OCI-LY7 (cell line): ENCODE measurements at regions not wholly inside any gene's neighbourhood (a gene's known extent, or its start where the extent isn't known, plus 50 kb on each side); places are given as distances from the start of the nearest gene placed in this dataset.

Source experiments
- EZH2phosphoT487 ChIP-seq: fragments of 200-600 bp; sonication (generic); IDR thresholded peaks from 2 replicates; pipeline ENCODE4 v1.6.1; 2018; ENCODE audit warnings: low read depth, borderline replicate concordance, mild to moderate bottlenecking, mixed run types, antibody characterized with exemption, low read length, moderate library complexity, mixed read lengths
- TF ChIP-seq, protein P1 (sequence below): fragments of 200-600 bp; sonication (generic); conservative IDR thresholded peaks from 2 replicates; pipeline ENCODE4 v1.5.1; 2014; ENCODE audit warnings: mild to moderate bottlenecking, antibody characterized with exemption, low read length, moderate library complexity, mixed read lengths

DNA sequence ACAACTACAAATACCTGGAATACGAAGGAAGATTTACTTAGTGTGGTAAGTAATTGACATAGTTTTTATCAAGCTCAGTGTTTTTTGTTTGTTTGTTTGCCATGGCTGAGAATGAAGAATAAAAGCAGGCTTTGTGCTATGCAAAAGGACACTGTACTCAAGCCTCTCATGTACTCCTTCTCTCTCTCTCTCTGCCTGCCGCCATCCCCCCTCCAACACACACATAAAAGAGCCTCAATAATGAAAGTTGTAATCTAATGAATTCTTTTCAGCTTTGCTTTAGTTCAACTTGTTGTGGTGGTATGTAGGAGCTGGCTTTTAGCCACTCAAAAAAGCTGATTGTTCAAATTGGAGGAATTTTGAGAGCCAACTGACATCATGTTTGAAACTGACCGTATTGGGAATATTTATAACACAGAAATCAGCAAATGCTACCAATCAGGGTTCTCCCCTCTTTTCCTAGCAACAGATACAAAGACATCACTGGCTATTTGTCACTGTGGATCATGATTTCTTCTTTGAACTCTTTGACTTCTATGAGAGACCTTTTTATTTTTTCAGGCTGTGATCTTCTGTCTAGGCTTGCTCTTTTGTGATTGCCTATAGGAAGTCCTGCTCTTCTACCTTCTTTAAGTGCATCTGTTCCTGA lies 1148.8 kb downstream of the RAPGEF2 start:
- TF ChIP-seq, protein P1, sequence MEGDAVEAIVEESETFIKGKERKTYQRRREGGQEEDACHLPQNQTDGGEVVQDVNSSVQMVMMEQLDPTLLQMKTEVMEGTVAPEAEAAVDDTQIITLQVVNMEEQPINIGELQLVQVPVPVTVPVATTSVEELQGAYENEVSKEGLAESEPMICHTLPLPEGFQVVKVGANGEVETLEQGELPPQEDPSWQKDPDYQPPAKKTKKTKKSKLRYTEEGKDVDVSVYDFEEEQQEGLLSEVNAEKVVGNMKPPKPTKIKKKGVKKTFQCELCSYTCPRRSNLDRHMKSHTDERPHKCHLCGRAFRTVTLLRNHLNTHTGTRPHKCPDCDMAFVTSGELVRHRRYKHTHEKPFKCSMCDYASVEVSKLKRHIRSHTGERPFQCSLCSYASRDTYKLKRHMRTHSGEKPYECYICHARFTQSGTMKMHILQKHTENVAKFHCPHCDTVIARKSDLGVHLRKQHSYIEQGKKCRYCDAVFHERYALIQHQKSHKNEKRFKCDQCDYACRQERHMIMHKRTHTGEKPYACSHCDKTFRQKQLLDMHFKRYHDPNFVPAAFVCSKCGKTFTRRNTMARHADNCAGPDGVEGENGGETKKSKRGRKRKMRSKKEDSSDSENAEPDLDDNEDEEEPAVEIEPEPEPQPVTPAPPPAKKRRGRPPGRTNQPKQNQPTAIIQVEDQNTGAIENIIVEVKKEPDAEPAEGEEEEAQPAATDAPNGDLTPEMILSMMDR: no peak
- no peak for TF ChIP-seq EZH2phosphoT487
